ENCODE measurements at regions not wholly inside any gene's neighbourhood (a gene's known extent, or its start where the extent isn't known, plus 50 kb on each side); places are given as distances from the start of the nearest gene placed in this dataset.

GRCh38 chr4:54359919-54360650, 131.0 kb downstream of the PDGFRA start:
- DNase-seq (ENCODE audit: low spot score): no peak

GRCh38 chr4:54363037-54363436, 133.9 kb downstream of the PDGFRA start:
- no peak for DNase-seq (ENCODE audit: low spot score)

- DNase-seq (ENCODE audit: low spot score): no peak
Measured at GRCh38 chr4:54365691-54366090, 136.6 kb downstream of the PDGFRA start.

- no peak for DNase-seq (ENCODE audit: low spot score)
Measured at GRCh38 chr4:54367059-54367458, 138.0 kb downstream of the PDGFRA start.

- peak; percentile 6 for DNase-seq (ENCODE audit: low spot score)
Measured at GRCh38 chr4:54368281-54369265, 139.5 kb downstream of the PDGFRA start.

- DNase-seq (ENCODE audit: low spot score): no peak
Measured at GRCh38 chr4:54371173-54371572, 142.1 kb downstream of the PDGFRA start.

- DNase-seq (ENCODE audit: low spot score): no peak
Measured at GRCh38 chr4:54372951-54373350, 143.9 kb downstream of the PDGFRA start.

- DNase-seq (ENCODE audit: low spot score): no peak
Measured at GRCh38 chr4:54373718-54374210, 144.7 kb downstream of the PDGFRA start.

- no peak for DNase-seq (ENCODE audit: low spot score)
Measured at GRCh38 chr4:54378461-54378860, 149.4 kb downstream of the PDGFRA start.

- no peak for DNase-seq (ENCODE audit: low spot score)
Measured at GRCh38 chr4:54384152-54384551, 155.1 kb downstream of the PDGFRA start.

- DNase-seq (ENCODE audit: low spot score): no peak
Measured at GRCh38 chr4:54384563-54384962, 155.5 kb downstream of the PDGFRA start.

GRCh38 chr4:54386042-54386669, 157.1 kb downstream of the PDGFRA start:
- no peak for DNase-seq (ENCODE audit: low spot score)

- DNase-seq (ENCODE audit: low spot score): no peak
Measured at GRCh38 chr4:54386693-54387092, 157.6 kb downstream of the PDGFRA start.

- DNase-seq (ENCODE audit: low spot score): no peak
Measured at GRCh38 chr4:54390670-54391069, 161.6 kb downstream of the PDGFRA start.

- DNase-seq (ENCODE audit: low spot score): no peak
Measured at GRCh38 chr4:54391104-54391503, 162.0 kb downstream of the PDGFRA start.

- no peak for DNase-seq (ENCODE audit: low spot score)
Measured at GRCh38 chr4:54392479-54392878, 163.4 kb downstream of the PDGFRA start.

GRCh38 chr4:54393243-54393642, 164.2 kb downstream of the PDGFRA start:
- no peak for DNase-seq (ENCODE audit: low spot score)

- DNase-seq (ENCODE audit: low spot score): no peak
Measured at GRCh38 chr4:54395013-54395527, 166.0 kb downstream of the PDGFRA start.

- DNase-seq (ENCODE audit: low spot score): no peak
Measured at GRCh38 chr4:54400188-54400587, 171.1 kb downstream of the PDGFRA start.

GRCh38 chr4:54400802-54401201, 171.7 kb downstream of the PDGFRA start:
- peak; percentile 34 for DNase-seq (ENCODE audit: low spot score)

GRCh38 chr4:54402880-54403480, 173.9 kb downstream of the PDGFRA start:
- no peak for DNase-seq (ENCODE audit: low spot score)

All from hepatic stellate cell (primary cell).